Right lobe of liver (tissue), 6 donors: ENCODE measurements at regions not wholly inside any gene's neighbourhood (a gene's known extent, or its start where the extent isn't known, plus 50 kb on each side); places are given as distances from the start of the nearest gene placed in this dataset.
A peak's percentile ranks its signal among the peaks of the same experiment; 100 is the strongest.
"Not testable (repeated sequence)": the region's sequence is repeated elsewhere in the genome, so short reads cannot be mapped to it uniquely, and the experiment has no call there.

Experiments used
- ATAC-seq, 4 donors: fragments of 200-7000 bp; cut with Tn5 transposase; one replicate each; pipeline ENCODE4 v1.9.1; 2020; ENCODE audit warnings: mild to moderate bottlenecking in 4 of 4, moderate library complexity in 4 of 4
- DNase-seq, 3 donors: peaks; one replicate each; pipeline ENCODE4 v3.0.0-alpha.2; 2020
- H3K27ac ChIP-seq, 3 donors: fragments of 200-600 bp; one replicate each; pipeline ENCODE4 v1.8.0; 2022
- H3K27me3 ChIP-seq, 2 donors: fragments of 200-600 bp; one replicate each; pipeline ENCODE4 v1.8.0; 2022
- H3K36me3 ChIP-seq, 4 donors: fragments of 200-600 bp; sonication (generic) in 1 of 4; one replicate each; pipeline versions ENCODE4 v1.5.1 to v1.8.0; 2017 to 2022; ENCODE audit warnings: control low read depth in 1 of 4
- H3K4me1 ChIP-seq, 4 donors: fragments of 200-600 bp; sonication (generic) in 1 of 4; one replicate each; pipeline versions ENCODE4 v1.5.1 to v1.8.0; 2017 to 2022; ENCODE audit warnings: control low read depth in 1 of 4
- H3K4me3 ChIP-seq, 3 donors: fragments of 200-600 bp; one replicate each; pipeline ENCODE4 v1.8.0; 2022
- H3K9me3 ChIP-seq, 4 donors: fragments of 200-600 bp; sonication (generic) in 1 of 4; one replicate each; pipeline versions ENCODE4 v1.5.1 to v1.8.0; 2017 to 2022; ENCODE audit warnings: control low read depth in 1 of 4
- POLR2A ChIP-seq: fragments of 450-650 bp; IDR thresholded peaks from one replicate; pipeline ENCODE4 v1.6.1; 2017; ENCODE audit warnings: antibody characterized with exemption, mild to moderate bottlenecking
- WGBS: methylation state at CpG from one replicate; pipeline ENCODE4 v1.1.6; 2018; ENCODE audit warnings: low coverage, low lambda C conversion rate; ENCODE audit not compliant: insufficient coverage; ENCODE audit errors: missing lambda C conversion rate; 5-methylcytosine and 5-hydroxymethylcytosine counted together
- intact Hi-C, 2 donors: fragments of 100-400 bp; cut with DNase I; formaldehyde crosslinking; loops; one replicate each; pipeline versions ENCODE4 v1.11.2 to v1.14.1; 2022
- TF ChIP-seq, protein P1 (sequence below), 4 donors: fragments of 200-600 bp in 3 of 4; fragments of 450-650 bp in 1 of 4; IDR thresholded peaks; one replicate each; pipeline versions ENCODE4 v1.5.1 to v1.8.0; 2016 to 2022; ENCODE audit warnings: antibody characterized with exemption in 4 of 4, mild to moderate bottlenecking in 2 of 4
- donor health status: DM: no; HTN: yes; CAD: no.
- donor health status: DM: no; HTN: no; CAD: no.
- donor health status: DM: no; HTN: no; CAD: no.
- donor health status: DM: no; HTN: yes; CAD: no.
- donor health status: DM: no; HTN: yes; CAD: no.

DNA sequence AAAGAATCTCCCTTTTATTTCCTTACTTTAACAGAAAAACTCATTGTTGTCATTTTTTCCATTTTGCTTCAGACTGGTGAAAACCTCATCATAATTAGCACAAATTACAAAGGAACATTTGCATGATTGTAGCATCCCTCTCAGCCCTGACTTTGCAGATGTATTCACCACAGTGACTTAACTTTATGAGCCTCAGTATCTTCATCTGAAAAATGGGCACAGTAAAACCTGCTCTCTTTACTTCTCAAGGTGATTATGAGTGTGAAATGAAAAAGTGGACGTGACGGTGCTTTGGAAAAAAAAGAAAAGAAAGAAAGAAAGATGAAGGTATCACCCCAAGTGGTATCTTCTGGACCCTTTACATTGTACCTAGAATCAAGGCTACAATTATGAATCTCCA lies 193.4 kb upstream of the TOX3 start:
- Histone ChIP-seq H3K4me3 (no peak overlapping the region), H3K36me3 (no peaks in the 10 kb centered on the region), H3K9me3 (no peaks in the 10 kb centered on the region), H3K27me3 (no peaks in the 10 kb centered on the region), H3K4me1 (peaks cover 0 to 8% (median 2%) of the 10 kb centered on the region in 4 donors), H3K27ac (no peak overlapping the region)
- ATAC-seq (no peak), DNase-seq (no peak)
- intact Hi-C loops, result no loop called here
- TF ChIP-seq POLR2A, result no peak
- TF ChIP-seq, protein P1, sequence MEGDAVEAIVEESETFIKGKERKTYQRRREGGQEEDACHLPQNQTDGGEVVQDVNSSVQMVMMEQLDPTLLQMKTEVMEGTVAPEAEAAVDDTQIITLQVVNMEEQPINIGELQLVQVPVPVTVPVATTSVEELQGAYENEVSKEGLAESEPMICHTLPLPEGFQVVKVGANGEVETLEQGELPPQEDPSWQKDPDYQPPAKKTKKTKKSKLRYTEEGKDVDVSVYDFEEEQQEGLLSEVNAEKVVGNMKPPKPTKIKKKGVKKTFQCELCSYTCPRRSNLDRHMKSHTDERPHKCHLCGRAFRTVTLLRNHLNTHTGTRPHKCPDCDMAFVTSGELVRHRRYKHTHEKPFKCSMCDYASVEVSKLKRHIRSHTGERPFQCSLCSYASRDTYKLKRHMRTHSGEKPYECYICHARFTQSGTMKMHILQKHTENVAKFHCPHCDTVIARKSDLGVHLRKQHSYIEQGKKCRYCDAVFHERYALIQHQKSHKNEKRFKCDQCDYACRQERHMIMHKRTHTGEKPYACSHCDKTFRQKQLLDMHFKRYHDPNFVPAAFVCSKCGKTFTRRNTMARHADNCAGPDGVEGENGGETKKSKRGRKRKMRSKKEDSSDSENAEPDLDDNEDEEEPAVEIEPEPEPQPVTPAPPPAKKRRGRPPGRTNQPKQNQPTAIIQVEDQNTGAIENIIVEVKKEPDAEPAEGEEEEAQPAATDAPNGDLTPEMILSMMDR (IDR thresholded peaks at IDR 0.05), result no peak
- WGBS, result 78% methylated on average over 2 of the region's 2 CpGs

DNA sequence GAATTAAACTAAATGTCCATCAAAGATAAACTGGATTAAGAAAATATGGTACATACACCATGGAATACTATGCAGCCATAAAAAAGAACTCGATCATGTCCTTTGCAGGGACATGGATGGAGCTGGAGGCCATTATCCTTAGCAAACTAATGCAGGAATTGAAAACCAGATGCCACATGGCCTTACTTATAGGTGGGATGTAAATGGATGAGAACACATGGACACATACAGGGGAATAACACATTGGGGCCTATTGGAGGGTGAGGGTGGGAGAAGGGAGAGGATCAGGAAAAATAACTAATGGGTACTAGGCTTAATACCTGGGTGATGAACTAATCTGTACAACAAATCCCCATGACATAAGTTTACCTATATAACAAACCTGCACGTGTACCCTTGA lies 192.0 kb upstream of the TOX3 start:
- WGBS, result 94% methylated on average over 2 of the region's 2 CpGs
- H3K27me3 ChIP-seq, intact Hi-C loops, DNase-seq, ATAC-seq, H3K36me3 ChIP-seq, H3K4me3 ChIP-seq, H3K27ac ChIP-seq, H3K4me1 ChIP-seq, H3K9me3 ChIP-seq: not testable (repeated sequence)

DNA sequence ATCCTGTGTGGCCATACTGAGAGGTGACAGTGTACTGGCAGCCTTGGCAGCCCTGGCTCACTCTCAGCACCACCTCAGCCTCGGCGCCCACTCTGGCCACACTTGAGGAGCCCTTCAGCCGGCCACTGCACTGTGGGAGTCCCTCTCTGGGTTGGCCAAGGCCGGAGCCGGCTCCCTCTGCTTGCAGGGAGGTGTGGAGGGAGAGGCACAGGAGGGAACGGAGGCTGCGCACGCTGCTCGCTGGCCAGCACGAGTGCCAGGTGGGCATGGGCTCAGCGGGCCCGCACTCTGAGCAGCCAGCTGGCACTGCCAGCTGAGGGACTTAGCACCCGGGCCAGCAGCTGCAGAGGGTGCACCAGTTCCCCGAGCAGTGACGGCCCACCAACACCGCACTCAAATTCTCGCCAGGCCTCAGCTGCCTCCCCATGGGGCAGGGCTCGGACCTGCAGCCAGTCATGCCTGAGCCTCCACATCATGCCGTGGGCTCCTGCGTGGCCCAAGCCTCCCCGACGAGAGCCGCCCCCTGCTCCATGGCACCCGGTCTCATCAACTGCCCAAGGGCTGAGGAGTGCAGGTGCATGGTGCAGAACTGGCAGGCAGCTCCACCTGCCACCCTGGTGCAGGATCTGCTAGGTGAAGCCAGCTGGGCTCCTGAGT lies 184.4 kb upstream of the TOX3 start:
- no peaks in the 10 kb centered on the region for H3K27me3 ChIP-seq
- no peak for TF ChIP-seq POLR2A
- TF ChIP-seq, protein P1 (IDR thresholded peaks at IDR 0.05), result no peak
- intact Hi-C loops, result no loop called here
- no peak overlapping the region for H3K4me3 ChIP-seq
- H3K9me3 ChIP-seq, result no peaks in the 10 kb centered on the region
- no peak overlapping the region for H3K27ac ChIP-seq
- ATAC-seq, result no peak
- WGBS, result no CpG with 5 or more reads among the region's 24 CpGs
- no peak for DNase-seq
- H3K4me1 ChIP-seq, result no peaks in the 10 kb centered on the region
- H3K36me3 ChIP-seq, result no peaks in the 10 kb centered on the region

DNA sequence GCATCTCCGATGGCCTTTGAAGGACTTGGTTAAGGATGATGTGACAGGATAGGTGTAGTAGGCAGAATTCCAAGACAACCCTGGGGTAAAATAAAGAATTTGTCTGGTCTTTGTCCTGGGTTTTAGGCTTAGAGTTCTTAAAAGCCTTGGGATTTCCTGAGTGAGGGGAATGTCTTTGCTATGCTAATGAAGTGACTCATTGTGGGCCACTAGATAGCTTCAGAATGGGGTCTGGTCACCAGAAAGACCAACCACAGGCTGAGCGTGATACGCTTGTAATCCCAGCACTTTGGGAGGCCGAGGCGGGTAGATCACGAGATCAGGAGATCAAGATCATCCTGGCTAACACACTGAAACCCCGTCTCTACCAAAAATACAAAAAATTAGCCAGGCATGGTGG lies 182.8 kb upstream of the TOX3 start:
- no peak for DNase-seq
- Histone ChIP-seq H3K36me3 (no peaks in the 10 kb centered on the region), H3K4me3 (no peak overlapping the region), H3K27me3 (no peaks in the 10 kb centered on the region), H3K9me3 (no peaks in the 10 kb centered on the region), H3K27ac (no peak overlapping the region), H3K4me1 (no peaks in the 10 kb centered on the region)
- TF ChIP-seq, protein P1 (IDR thresholded peaks at IDR 0.05), result no peak
- TF ChIP-seq POLR2A, result no peak
- no peak for ATAC-seq
- 91% methylated on average over 6 of the region's 7 CpGs for WGBS
- intact Hi-C loops, result no loop called here

DNA sequence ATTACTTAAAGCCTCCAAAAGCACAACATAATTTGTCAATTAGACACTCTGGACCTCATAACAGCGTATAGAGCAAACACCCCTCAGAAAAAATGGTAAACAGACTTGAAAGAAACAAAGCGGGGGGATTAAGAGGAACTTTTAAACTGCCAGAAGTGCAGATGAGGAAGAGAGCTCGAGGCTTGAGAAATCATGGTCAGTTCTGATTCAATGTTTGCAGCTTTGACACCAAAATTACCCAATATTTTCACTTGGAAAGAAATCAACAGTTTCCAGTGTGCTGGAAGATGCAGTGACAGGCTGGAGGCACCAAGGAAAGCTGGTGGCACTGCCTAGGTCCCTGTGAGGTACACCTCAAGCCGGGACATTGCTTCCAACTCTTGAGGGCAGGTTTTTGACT lies 180.9 kb upstream of the TOX3 start:
- Histone ChIP-seq H3K27ac (no peak overlapping the region), H3K4me3 (no peak overlapping the region), H3K9me3 (no peaks in the 10 kb centered on the region), H3K36me3 (no peaks in the 10 kb centered on the region), H3K27me3 (no peaks in the 10 kb centered on the region), H3K4me1 (no peaks in the 10 kb centered on the region)
- 37% methylated on average over 4 of the region's 4 CpGs for WGBS
- TF ChIP-seq, protein P1 (IDR thresholded peaks at IDR 0.05), result no peak
- TF ChIP-seq POLR2A, result no peak
- intact Hi-C loops, result no loop called here
- DNase-seq, result no peak
- ATAC-seq, result peak; percentile 42 to 65 (median 56)
